NCI-H2196 treated with DMSO at 0.1 percent for 48 hours (cell line): ENCODE measurements at regions not wholly inside any gene's neighbourhood (a gene's known extent, or its start where the extent isn't known, plus 50 kb on each side); places are given as distances from the start of the nearest gene placed in this dataset.

Source experiments
- DNase-seq: peaks from one replicate; lab custom pipeline; 2025; ENCODE audit not compliant: unreplicated experiment; lab: John Stamatoyannopoulos, UW

- DNase-seq = no peak
Measured at GRCh38 chr11:15615398-15616096, 500.8 kb downstream of the INSC start.

GRCh38 chr11:15616130-15617105 lies 501.7 kb downstream of the INSC start:
- DNase-seq = no peak

- DNase-seq = no peak
Measured at GRCh38 chr11:15617126-15617525, 502.4 kb downstream of the INSC start.

GRCh38 chr11:15618583-15619032 lies 503.9 kb downstream of the INSC start:
- DNase-seq = no peak

GRCh38 chr11:15621565-15621964 lies 506.8 kb downstream of the INSC start:
- DNase-seq = no peak

GRCh38 chr11:15622231-15622890 lies 507.6 kb downstream of the INSC start:
- DNase-seq = no peak

- no peak for DNase-seq
Measured at GRCh38 chr11:15624701-15625100, 510.0 kb downstream of the INSC start.

GRCh38 chr11:15625691-15626090 lies 511.0 kb downstream of the INSC start:
- no peak for DNase-seq

- no peak for DNase-seq
Measured at GRCh38 chr11:15627560-15627959, 512.8 kb downstream of the INSC start.

- DNase-seq = no peak
Measured at GRCh38 chr11:15629690-15630321, 515.1 kb downstream of the INSC start.

GRCh38 chr11:15630896-15631295 lies 516.2 kb downstream of the INSC start:
- no peak for DNase-seq

GRCh38 chr11:15635521-15635920 lies 520.8 kb downstream of the INSC start:
- no peak for DNase-seq

GRCh38 chr11:15636521-15637089 lies 521.9 kb downstream of the INSC start:
- DNase-seq = no peak

- no peak for DNase-seq
Measured at GRCh38 chr11:15638386-15638787, 523.7 kb downstream of the INSC start.

GRCh38 chr11:15640318-15640717 lies 525.6 kb downstream of the INSC start:
- DNase-seq = no peak

- no peak for DNase-seq
Measured at GRCh38 chr11:15641271-15642045, 526.7 kb downstream of the INSC start.

- DNase-seq = no peak
Measured at GRCh38 chr11:15645201-15645600, 530.5 kb downstream of the INSC start.

GRCh38 chr11:15649371-15650104 lies 534.8 kb downstream of the INSC start:
- DNase-seq = no peak
